Hematopoietic multipotent progenitor cell (in vitro differentiated cells): ENCODE measurements at regions not wholly inside any gene's neighbourhood (a gene's known extent, or its start where the extent isn't known, plus 50 kb on each side); places are given as distances from the start of the nearest gene placed in this dataset.
A peak's percentile ranks its signal among the peaks of the same experiment; 100 is the strongest.

Experiments used
- DNase-seq, 3 donors: peaks; one replicate each; pipeline ENCODE4 v3.0.0-alpha.2; 2011 to 2015; ENCODE audit warnings: low read depth in 2 of 3, low spot score in 2 of 3

DNA sequence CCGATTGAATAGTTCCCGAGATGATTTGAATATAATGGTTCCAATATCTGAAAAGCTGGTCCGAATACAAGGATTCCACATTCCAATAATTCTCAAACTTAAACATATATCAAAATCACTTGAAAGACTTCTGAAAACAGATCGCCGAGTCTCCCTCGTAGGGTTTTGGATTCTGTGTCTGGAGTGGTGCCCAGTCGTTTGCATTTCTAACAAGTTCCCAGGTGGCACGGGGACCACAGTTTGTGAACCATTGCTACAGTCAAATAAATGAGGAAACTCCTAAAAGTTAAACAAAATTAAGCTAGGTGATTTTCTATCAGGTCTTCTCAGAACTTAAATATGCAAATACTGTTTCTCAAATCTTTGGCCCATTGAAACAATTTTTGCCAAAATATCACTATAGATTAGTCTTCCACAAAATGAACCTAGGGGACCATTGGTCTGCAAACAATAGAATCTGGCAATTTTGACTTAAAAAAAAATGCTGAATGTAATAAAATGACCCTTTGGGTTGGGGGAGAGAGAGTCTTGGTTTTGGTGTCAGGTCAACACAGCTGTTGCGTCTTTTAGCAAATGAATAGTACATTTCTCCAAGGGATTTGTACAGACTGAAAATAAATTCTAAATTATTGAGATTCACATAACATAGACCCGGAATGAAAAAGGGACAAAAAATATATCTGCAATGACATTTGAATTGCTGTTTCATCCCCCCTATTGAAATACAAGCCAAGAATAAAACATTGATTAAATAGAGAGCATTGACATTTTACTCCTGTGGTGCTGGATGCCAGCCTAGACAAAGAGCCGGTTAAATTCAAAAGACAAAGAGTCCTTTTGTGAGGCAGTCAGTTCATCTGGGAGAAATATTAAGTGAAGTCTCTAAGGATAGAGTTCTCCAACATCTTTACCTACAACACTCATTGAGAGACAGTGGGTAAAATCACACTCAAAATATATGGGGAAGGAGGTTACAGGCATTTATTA lies 175.7 kb upstream of the ADAMTS9 start:
- no peak for DNase-seq

DNA sequence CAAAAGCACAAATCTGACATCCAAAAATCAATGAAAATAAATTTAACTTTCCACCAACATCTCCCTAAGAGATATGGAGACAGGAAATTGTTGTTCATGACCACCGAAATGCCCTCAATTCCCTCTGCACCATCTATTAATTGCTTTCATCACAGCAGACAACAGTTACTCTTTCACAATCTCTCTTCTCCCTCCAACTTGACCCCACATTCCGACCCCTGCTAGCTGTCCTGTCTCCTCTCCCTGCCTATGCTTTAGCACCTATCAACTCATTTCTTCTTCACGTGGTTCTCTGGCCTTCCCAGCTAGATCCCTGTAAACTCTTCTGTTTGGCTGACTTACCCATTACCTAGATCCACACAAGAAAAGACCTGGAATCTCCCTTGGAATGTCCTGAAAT lies 173.9 kb upstream of the ADAMTS9 start:
- no peak for DNase-seq

DNA sequence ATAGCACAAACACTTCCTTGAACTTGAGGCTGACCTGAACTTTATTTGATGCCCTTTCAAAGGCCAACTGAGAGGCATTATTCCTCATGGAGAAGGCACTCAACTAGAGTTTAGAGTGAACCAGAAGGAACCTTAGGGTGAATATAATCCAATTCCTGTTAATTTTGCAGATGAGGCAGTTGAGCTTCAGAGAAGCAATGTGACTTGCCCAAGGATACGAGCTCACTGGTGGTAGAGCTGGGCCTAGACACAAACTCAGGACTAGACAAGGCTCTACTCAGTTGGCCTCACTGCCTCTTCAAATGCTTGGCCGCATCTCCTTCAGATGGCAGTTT lies 172.7 kb upstream of the ADAMTS9 start:
- DNase-seq: no peak

DNA sequence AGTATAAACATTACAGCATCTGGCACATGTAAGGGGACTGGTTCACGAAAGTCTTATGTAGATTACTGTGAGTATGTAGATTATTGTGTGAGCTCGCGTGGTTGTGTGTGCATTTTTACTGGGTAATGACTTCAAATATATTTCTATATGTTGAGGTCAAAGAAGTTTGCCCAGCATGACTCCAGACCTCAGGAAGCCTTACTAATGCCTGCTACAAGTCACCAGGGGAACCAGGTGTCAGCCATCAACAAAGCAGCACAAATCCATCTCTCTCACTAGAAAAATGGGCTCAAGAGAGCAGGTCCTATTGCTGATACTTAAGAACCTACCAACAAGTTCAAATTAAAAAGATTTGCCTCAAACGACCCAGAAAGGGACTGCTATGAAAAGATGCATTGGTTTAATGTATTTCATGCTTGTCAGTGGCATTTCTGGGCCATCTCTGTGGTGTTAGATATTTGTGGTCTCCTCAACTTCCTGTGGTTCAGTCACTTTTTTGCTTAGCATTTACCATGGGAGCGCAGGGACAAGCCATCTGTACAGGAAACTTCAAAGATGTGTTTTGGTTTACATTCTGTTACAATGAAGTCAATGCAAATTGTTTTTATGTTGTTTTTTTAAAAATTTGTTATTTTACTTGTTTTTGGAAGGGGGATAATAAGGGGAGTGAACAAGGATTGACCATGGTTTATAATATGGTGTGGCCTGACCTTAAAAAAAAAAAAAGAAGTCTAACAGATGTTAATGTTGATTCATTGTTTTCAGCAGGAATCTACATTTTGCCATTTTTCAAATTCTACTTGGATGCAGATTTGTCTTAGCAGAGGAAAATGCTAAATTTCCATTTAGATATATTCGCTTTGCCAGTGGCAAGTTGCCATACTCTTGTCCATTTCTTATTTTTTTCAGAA lies 172.1 kb upstream of the ADAMTS9 start:
- peak in 2 of 3 donors; percentile 13 to 45 for DNase-seq

DNA sequence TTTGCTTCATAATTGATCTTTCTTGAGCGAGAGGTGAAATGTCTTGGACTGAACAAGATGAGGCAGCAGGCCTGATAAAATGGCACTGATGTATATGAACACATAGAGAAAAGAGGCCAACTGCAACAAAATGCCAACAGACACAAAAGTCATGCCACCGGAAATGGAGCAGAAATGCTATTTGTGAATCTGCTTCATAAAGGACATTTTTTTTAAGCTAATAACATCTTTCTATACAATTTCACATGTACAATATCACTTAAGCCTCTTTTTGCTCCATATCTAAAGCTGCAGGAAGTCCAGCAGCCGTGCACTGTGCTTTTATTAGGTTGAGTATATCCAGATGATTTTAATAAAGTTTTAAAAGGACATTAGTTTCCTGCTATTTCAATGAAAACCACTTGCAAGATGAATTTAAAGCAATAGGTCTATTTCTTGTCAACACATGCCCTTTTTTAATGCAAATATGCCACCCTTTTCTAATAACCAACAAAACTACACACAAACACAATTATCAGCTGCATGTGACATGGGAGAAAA lies 169.2 kb upstream of the ADAMTS9 start:
- no peak for DNase-seq

DNA sequence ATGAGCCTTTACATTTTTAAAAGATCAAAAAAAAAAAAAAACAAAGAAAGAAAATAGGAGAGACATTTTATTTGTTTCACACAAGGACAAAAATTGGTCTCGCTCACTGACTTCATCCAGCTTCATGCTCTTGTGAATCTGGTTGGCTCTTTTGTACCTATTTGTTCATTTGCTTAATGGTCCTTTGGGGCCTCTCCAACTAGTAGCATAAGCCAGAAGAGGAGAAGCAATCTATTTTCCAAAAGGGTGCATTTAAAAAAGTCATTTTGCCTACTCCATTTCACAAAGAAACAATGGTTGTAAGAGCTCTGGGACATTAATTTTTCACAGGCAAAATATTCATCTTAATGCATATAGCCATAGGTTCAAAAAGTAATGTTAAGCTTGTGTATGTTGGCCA lies 168.3 kb upstream of the ADAMTS9 start:
- DNase-seq: no peak

DNA sequence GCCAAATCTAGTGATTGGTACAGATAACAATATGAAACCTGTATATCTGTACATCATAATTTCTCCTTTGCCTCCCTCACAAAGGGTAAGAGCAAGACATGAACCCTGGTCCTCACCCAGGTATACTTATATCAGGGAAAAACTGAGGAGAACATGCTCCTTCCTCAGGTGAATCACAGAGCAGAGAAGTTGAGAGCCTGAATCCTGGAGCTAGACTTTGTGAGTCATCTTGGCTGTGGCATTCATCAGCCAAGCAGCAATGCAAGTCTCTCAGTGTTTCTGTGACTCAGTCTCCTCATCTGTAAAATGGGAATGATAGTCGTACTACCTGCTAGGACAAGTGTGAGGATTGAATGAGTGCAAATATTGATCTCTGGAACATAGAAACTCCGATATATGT lies 165.7 kb upstream of the ADAMTS9 start:
- DNase-seq: no peak

DNA sequence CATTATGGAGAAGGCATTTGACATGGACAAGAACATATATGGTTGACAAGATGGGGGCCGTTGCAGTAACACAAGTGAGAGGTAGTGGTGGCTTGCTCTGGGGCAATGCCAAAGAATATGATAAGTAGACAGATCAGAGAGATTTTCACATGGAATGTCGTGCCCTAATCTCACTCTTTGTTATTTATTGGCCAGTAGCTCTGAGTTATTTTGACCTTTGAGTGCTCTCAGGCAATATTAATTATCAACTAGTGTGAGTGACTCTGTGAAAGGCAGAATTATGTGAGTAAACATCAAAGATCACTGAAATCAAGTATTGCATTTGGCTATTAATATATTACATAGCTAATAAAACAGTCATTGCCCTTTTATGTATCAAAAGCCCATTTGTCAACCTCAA lies 164.9 kb upstream of the ADAMTS9 start:
- DNase-seq: no peak

DNA sequence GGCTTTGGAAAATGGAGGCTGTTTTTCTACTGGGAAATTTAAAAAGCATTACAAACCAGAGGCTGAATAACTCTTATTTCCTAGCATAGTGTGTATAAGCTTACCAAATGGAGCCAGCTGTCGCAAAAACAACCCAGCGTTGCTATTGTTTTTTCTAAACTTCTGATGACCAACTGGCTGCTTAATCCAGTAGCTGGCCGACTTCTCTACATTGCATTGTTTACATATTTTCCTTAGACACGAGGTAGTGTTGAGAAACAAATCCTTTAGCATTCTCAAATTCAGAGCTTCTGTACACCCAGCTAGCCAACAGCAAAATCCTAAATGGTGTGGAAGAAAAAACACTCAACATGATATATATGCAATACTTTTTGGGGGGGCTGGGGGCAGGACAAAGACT lies 161.0 kb upstream of the ADAMTS9 start:
- DNase-seq: no peak

DNA sequence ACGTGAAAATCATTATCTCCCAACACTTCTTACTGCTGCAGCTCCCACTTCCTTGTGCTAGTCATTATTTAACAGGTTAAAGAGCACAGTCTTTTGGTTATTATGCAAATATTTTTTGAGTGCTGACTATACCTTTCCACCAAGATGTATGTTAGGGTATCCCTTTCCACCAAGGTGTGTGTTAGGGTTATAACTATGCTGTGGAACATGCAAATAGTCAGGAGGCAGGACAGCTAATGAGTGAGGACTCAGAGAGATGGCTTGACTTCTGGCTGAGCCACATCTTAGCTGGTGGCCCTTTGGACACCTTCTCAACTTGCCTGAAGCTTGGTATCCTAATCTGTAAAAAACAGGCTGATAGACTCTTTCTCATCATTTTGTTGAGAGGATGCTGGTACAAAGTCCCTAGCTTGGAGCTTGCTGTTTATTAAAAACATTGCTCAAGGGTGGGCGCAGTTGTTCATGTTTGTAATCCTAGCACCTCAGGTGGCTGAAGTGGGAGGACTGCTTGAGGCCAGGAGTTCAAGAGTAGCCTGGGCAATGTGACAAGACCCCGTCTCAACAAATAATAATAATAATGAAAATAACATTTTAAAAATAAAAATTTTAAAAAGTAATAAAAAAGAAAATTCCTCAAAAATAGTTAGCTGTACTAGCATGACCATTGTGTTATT lies 160.5 kb upstream of the ADAMTS9 start:
- DNase-seq: no peak

DNA sequence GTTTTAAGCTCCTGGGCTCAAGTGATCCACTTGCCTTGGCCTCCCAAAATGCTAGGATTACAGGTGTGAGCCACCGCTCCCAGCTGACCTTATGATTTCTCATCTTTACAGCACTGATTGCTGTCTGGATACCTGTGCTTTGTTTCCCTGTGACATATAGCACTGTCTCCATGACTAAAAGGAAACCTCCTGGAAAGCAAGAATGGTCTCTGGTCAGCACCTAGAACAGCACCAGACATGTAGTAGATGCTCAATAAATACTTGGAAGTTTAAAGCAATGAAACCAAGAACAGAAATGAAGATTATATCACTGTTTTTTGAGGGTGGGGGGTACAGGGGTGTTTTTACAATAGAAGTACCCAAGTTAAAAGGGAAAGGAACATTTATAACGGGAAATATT lies 156.8 kb upstream of the ADAMTS9 start:
- DNase-seq: no peak

DNA sequence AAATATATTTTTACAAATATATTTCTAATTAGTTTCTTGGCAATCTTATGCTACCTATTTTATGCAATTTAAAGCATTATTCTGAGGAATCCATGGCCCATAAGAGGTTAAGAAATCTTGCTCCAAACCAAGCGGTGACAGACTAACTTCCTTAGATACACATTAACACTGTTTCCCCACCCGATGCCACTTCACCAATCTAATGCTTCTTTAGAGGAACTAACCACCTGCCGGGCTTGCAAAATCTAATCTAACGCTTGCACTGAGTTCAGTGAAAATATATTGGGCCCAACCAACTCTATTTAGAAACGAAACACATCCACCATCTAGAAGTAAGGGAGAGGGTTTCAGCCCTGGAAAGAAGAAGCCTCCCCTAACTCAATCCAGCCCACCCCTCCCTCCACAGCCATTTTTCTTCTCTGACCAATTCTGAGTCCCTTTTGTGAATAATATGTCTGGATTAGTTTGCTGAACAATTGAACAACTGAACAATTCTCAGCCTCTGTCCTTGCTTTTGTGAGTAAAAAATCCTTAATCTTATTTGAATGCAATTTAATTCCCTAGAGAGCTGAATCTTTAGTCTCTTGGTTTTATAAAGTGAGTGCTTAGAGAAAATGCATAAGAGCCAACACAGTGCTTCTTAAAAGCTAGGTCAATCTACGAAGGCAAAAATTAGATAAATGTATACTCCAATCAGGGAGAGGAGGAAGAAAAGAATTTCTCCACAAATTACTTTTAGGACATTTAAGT lies 150.4 kb upstream of the ADAMTS9 start:
- peak in 1 of 3 donors; percentile 11 for DNase-seq

DNA sequence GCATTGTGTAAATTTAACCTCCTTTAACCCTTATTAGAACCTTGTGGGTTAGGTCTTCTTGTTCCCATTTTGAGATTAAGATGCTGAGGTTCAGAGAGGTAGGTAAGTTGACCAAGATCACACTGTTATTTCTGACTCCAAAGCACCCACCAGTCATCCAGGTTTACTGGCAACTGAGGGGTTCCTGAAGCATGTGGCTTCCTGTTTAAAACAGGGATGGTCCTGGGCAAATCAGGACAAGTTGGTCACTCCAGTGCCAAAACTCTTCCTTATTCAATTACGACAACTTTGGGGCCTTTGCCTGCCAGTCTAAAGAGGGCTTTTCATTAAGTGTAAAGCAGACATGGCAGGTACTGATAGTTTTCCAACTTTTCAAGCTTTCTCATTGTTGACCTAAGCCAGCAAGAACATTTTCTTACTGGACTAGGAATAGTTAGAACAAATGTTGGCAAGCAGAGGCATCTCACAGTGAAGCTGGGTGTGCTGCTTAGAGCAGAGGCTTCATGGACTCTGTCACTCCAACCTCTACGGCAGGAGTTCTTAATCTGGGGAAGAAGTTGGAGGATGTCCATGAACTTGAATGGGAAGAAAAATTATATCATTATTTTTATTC lies 149.4 kb upstream of the ADAMTS9 start:
- no peak for DNase-seq

DNA sequence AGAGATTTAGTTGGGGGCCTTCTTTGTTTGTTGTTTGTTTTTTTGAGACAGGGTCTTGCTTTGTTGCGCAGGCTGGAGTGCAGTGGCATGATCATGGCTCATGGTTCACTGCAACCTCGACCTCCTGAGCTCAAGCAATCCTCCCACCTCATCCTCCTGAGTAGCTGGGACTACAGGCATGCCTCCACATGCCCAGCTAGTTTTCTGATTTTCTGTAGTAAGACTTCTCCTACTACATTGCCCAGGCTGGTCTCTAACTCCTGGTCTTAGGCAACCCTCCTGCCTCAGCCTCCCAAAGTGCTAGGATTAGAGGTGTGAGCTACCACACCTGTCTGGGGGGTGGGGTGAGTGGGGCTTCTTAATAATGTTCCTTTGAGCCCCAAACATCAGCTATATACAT lies 148.3 kb upstream of the ADAMTS9 start:
- DNase-seq: no peak

DNA sequence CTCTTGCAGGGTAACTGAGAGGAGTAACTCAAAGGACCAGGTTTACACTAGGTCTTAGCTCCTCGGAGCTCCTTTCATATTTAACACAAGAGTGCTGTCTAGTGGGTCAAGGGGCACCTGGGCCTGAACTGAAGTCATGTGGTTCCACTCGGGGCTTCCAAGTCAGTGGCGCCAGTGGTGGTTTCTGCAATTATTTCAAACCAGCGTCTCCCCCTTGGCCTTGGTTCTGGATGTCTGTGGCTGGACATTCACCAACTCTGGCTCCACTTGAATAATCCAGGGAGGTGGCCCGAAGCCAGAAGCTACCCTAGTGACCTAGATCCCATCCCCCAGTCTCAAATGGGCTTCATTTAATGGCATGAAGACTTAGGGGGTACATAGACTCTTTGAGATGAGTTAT lies 144.3 kb upstream of the ADAMTS9 start:
- no peak for DNase-seq

DNA sequence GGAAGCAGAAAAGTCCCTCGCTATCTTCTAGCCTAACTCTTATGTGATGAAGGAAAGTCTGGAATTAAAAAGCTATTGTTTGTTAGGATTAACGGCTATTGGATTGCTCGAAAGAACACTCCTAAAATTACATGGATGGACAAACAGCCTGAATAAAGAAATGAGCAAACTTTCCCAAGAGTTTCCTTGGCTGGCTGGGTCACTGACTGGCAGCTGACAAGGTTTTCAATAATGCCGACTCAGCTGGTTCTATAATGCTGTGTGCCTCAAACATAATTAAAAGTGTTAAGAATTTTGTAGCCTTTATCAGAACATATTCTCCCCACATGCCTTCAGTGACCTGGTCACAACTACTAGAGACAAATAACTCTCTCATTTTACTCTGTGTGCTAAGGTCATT lies 142.9 kb upstream of the ADAMTS9 start:
- DNase-seq: no peak

DNA sequence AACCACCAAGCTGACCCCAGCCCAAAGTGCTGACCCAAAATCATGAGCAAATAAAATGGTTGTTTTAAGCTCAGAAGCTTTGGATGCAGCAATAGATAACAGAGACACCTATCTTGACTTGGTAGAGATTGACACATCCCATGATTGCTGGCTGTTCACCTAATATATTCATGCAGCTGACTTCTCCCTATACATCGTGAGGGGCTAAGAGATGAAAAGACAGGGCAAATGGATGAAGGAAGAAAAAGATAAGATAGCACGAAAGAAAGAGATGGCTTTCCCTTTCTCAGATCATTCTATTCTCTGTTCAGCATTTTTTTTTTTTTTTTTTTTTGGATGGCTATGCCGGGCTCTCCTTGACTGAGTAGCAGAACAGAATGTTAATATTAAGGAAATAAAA lies 141.5 kb upstream of the ADAMTS9 start:
- no peak for DNase-seq

DNA sequence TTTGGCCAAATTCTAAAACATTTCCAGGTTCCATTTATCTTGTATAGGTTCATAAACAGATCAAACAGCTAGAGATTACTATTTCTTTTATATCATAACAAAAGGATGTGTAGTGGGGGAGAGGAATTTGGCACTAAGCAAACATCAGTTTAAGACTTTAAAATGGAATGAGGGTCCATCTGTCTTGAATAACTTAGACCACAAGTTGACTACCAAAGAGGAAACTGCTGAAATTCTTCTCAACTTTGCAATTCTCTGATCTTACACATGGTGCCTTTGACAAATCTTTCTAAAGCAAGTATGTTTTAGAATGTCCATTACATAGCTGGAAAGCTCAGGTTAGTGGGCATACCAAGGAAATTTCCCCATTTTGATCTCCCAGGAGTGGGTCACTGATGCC lies 140.5 kb upstream of the ADAMTS9 start:
- DNase-seq: no peak

DNA sequence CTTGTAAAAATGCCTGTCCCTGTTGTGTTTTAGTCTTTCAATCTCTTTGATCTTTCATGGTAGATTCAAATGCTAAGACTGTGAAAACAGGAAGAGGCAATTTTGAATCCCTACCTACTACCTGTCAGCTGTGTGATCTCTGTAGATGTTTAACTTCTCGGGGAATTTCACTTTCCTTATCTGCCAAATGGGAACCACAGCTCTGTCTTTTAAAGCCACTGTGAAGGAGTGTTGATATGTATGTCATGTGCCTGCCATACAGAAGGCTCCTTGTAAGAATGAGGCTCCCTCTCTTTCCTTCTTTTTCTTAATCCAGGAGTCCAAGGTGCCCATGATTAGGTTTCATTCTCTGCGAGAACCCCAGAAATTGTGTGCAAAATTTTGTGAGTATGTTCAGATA lies 139.6 kb upstream of the ADAMTS9 start:
- no peak for DNase-seq

DNA sequence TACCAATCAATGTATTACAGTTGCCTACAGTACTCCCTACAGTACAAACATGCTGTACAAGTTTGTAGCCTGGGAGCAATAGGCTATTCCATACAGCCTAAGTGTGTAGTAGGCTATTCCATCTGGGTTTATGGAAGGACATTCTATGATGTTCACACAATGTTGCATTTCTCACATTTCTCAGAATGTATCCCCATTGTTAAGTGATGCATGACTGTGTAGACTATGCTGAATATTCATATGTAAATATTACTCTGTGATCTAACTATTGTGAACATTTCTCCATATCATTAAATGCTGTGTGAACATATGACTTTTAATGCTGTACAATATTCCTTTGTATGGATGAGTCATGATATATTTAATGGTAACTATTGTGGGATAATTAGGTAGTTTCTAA lies 139.2 kb upstream of the ADAMTS9 start:
- DNase-seq: no peak
